Activated CD4-positive, alpha-beta T cell treated with anti-CD3 and anti-CD28 coated beads, Interleukin-2, Interleukin-6, amounts not matched to agents 100 ng/mL and 50 ng/mL, durations not matched to agents 16 hours and 8 hours (primary cell): ENCODE measurements at regions not wholly inside any gene's neighbourhood (a gene's known extent, or its start where the extent isn't known, plus 50 kb on each side); places are given as distances from the start of the nearest gene placed in this dataset.
"Not testable (repeated sequence)": the region's sequence is repeated elsewhere in the genome, so short reads cannot be mapped to it uniquely, and the experiment has no call there.

Experiments used
- DNase-seq: peaks from one replicate; pipeline ENCODE4 v3.0.0-alpha.2; 2020

- no peak for DNase-seq
Observed at GRCh38 chr19:28397306-28397705, 815.6 kb downstream of the UQCRFS1 start.

DNA sequence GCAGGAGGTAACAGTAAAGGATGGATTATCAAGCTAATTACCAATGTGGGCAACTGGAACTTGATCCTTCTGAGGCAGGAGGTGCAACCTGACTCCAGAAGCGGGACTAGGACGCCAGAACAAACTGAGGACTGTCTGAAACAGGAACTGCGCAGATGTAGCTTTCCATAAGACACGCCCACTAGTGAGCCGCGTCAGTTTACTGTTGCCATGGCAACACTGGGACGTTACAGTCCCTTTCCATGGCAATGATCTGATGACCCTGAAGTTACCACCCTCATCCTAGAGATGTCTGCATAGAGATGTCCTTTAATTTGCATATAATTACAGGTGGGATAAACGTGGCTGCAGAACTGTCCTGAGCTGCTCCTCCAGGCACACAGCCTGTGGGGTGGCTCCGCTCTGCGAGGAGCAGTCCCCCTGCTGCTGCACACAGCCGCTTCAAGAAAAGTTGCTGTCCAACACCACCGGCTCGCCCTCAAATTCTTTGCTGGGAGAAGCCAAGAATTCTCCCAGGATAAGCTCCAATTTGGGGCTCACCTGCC is 816.6 kb downstream of the UQCRFS1 start:
- DNase-seq = no peak

GRCh38 chr19:28394725-28395124 is 818.2 kb downstream of the UQCRFS1 start:
- no peak for DNase-seq

GRCh38 chr19:28393574-28394336 is 819.2 kb downstream of the UQCRFS1 start:
- DNase-seq = no peak

- no peak for DNase-seq
Observed at GRCh38 chr19:28388988-28389387, 824.0 kb downstream of the UQCRFS1 start.

- no peak for DNase-seq
Observed at GRCh38 chr19:28387507-28387906, 825.4 kb downstream of the UQCRFS1 start.

GRCh38 chr19:28386470-28386869 is 826.5 kb downstream of the UQCRFS1 start:
- no peak for DNase-seq

- no peak for DNase-seq
Observed at GRCh38 chr19:28386066-28386465, 826.9 kb downstream of the UQCRFS1 start.

- DNase-seq = no peak
Observed at GRCh38 chr19:28377077-28377476, 835.9 kb downstream of the UQCRFS1 start.

GRCh38 chr19:28374971-28375370 is 838.0 kb downstream of the UQCRFS1 start:
- DNase-seq = no peak

DNA sequence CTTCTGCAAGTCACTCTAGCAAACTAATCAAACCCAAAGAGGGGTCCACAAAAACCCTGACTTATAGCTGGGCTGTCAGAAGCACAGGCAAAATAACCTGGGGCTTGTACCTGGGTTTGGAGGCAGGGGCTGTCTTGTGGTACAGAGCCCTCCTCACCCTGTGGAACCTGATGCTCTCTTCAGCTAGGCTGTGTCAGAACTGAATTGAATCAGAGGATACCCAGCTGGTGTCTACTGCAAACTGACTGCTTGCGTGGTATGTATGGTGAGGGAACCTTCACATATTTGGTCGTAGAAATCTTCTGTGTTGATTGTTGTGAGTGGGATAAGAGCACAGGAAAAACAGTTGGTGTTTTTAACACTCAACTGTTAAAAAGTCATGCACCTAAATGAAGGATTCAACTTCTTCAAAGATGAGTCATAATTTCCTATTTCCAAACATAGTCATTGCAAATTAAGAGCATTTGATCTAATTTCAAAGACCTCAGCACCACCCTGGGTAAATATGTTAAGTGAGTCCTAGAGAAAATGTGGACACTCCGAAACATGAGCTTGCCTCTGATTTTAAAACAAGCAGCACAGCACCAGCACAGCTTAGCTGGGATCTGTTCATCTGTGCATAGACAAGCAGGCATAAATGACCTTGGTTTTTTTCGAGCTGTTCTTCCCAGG is 840.2 kb downstream of the UQCRFS1 start:
- DNase-seq = no peak

- no peak for DNase-seq
Observed at GRCh38 chr19:28367146-28367545, 845.8 kb downstream of the UQCRFS1 start.

DNA sequence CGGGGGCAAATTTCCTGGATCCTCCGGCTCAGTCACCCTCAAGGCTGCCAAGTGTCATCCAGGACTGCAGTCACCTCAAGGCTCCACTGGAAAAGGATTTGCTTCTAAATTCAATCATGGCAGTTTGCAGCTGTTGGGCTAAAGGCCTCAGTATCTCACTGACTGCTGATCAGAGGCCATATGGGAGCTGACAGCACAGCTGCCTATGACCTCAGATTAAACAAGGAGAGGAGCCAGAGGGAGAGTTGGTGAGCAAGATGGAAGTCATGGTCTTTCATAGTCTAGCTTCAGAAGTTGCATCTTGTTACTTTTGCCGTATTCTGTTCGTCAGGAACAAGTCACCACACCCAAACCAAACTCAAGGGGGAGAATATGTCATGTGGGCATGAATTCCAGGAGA is 849.7 kb downstream of the UQCRFS1 start:
- no peak for DNase-seq

DNA sequence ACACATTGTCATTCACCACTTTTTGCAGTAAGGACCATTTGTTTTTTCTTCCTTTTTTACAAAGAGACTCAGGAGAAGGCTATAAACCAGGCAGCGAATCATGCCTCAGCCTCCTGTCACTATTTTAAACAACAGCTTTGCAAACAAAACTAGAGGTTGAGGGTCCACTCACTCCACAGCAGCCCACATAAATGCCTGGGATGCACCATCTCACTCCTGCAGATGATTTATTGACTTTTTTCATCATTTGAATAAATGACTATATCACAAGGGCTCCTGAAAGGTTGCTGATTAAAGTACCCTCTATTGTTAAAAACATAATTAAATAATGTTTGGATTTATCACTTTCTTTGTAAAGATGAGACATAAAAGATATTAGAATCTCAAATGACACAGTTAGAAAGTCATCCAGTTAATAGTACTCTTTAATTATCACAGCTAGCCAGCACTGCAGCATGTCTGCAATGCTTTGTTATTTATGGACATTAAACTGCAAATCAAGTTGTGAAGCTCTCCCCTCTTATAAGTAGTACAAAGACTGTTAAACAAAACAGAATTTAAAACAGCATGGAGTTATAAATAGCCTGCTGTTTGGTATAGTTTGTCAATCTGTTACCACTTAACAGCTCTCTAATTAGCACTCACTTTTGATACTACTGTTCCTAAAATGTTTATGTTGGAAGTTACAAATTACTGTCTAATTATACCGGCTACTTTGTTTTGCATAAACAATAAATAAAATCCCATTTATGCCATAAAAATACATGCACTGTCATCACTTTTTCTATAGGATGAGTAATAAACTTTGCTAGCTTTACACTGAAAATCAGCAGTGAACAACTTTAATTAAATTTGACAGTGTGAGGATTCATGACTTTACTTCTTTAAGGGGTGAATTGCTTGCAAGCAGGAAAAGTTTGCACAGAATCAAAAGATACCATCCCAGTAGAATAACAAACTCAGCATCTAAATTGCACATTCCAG is 853.2 kb downstream of the UQCRFS1 start:
- DNase-seq = no peak

DNA sequence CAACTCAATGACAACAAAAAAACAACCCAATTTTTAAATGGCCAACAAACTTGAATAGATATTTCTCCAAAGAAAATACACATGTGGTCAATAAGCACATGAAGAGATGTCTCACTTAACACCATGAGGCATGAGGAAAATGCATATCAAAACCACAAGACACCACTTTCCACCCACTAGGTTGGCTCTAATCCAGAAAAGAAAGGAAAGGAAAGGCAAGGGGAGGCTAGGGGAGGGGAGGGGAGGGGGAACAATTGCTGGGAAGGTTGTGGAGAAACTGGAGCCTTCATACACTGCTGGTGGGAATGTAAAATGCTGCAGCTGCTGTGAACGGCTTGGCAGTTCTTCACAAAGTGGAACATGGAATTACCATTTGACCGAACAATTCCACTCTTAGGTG is 854.3 kb downstream of the UQCRFS1 start:
- DNase-seq = no peak

- no peak for DNase-seq
Observed at GRCh38 chr19:28351761-28352160, 861.2 kb downstream of the UQCRFS1 start.

DNA sequence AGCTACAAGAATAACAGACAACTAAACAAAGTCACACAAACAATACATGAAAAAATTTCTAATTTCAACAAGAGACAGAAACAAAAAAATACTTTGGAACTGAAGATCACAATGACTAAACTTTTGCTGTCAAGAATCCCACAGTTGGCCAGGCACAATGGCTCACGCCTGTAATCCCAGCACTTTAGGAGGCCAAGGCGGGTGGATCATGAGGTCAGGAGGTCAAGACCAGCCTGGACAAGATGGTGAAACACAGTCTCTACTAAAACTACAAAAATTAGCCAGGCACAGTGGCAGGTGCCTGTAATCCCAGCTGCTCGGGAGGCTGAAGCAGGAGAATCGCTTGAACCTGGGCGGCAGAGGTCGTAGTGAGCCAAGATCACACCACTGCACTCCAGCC is 861.6 kb downstream of the UQCRFS1 start:
- DNase-seq = not testable (repeated sequence)

- DNase-seq = no peak
Observed at GRCh38 chr19:28350673-28351072, 862.3 kb downstream of the UQCRFS1 start.

GRCh38 chr19:28350037-28350436 is 862.9 kb downstream of the UQCRFS1 start:
- DNase-seq = no peak

GRCh38 chr19:28349604-28350003 is 863.3 kb downstream of the UQCRFS1 start:
- no peak for DNase-seq

- no peak for DNase-seq
Observed at GRCh38 chr19:28345811-28346210, 867.1 kb downstream of the UQCRFS1 start.

DNA sequence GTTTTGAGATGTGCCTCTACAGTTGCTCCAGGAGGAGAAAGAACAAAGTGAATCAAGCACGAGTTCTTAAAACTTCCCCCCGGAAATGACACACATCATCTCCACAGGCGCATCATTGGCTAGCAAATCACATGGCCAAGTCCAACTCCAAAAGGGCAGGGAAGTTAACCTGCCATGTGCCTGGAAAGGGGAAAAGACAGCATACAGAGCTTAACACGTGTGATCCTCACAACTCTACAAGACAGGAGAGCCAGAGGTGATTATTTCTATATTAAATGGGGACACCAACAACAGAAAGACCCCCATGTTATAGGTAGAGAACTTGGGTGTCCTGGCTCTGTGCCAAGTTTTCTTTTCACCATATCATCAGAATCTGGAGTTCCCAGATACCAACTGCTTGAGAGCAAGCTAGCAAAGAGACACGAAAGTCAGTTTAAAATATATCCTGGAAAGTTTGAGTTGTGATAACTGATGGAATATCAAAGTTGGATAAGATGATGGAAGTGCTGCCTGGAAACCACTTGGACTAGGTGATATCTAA is 871.1 kb downstream of the UQCRFS1 start:
- DNase-seq = no peak

DNA sequence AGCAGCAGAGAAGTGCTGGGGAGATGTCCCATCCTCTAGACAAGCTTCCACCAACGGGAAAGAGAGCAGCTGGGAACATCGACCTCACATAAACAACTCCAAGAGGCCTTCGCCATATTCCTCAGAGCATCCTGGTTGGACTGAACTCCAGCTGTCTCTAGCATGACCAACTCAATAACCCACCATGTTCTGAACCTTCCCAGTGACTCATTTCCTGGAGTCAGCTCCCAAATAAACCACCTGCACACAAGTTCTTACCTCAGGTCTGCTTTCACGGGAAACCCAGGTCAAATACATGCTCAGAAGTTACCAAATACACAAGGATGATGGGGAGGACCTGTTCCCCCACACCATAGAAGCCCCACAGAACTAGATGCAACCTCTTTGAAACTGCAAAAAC is 878.5 kb downstream of the UQCRFS1 start:
- no peak for DNase-seq
